ENCODE measurements at regions not wholly inside any gene's neighbourhood (a gene's known extent, or its start where the extent isn't known, plus 50 kb on each side); places are given as distances from the start of the nearest gene placed in this dataset.

GRCh38 chr3:24679429-24679828 lies 184.8 kb upstream of the THRB start:
- CTCF ChIA-PET: no interaction called here
- Histone ChIP-seq H3K14ac (replicated peaks; ENCODE audit: low read depth, low read length) (no peak overlapping the region), H3K23ac (ENCODE audit: low read depth, low read length) (no peak overlapping the region)

More at GRCh38 chr3:24679429-24679828, 184.8 kb upstream of the THRB start:
- TF ChIP-seq RFX5 (IDR thresholded peaks at IDR 0.05; ENCODE audit: low read depth, low read length): no peak
- TF ChIP-seq SMC3 (IDR thresholded peaks at IDR 0.05; ENCODE audit: low read depth, low read length): no peak
- no peak for TF ChIP-seq BHLHE40 (IDR thresholded peaks at IDR 0.05; ENCODE audit: low read depth, low read length)
- no peak for TF ChIP-seq CEBPB (IDR thresholded peaks at IDR 0.05; ENCODE audit: low read depth, low read length)
- TF ChIP-seq MAFK (IDR thresholded peaks at IDR 0.05; ENCODE audit: low read depth, low read length): no peak
- no peak for TF ChIP-seq NFE2L2 (IDR thresholded peaks at IDR 0.05; ENCODE audit: low read depth, low read length)
- TF ChIP-seq CTCF (conservative IDR thresholded peaks at IDR 0.05; ENCODE audit: low read depth, low read length): no peak
- no peak for TF ChIP-seq CHD1 (IDR thresholded peaks at IDR 0.05; ENCODE audit: low read depth, low read length)
- TF ChIP-seq FOS (IDR thresholded peaks at IDR 0.05; ENCODE audit: low read depth, low read length): no peak
- TF ChIP-seq POLR2A (IDR thresholded peaks at IDR 0.05; ENCODE audit: low read depth, low read length): no peak
- TF ChIP-seq RAD21 (IDR thresholded peaks at IDR 0.05; ENCODE audit: low read length): no peak
- TF ChIP-seq MXI1 (IDR thresholded peaks at IDR 0.05; ENCODE audit: borderline replicate concordance, low read depth, low read length): no peak
- no peak for TF ChIP-seq MAZ (IDR thresholded peaks at IDR 0.05; ENCODE audit: borderline replicate concordance, low read depth, low read length)
- no peak for TF ChIP-seq RCOR1 (IDR thresholded peaks at IDR 0.05; ENCODE audit: insufficient replicate concordance, low read length)
- no peak for TF ChIP-seq ELK1 (IDR thresholded peaks at IDR 0.05; ENCODE audit: borderline replicate concordance, low read depth, low read length)
- TF ChIP-seq USF2 (IDR thresholded peaks at IDR 0.05; ENCODE audit: low read depth, low read length): no peak
- no peaks in the 10 kb centered on the region for H3K9me3 ChIP-seq (ENCODE audit: control insufficient read depth, insufficient read depth, low read length)
- H3K4me3 ChIP-seq (ENCODE audit: insufficient read depth, low read depth, low read length): no peak overlapping the region
- H3K18ac ChIP-seq (ENCODE audit: low read depth, low read length): no peak overlapping the region
- no peak overlapping the region for H4K8ac ChIP-seq (ENCODE audit: low read depth in 2 of 2, low read length in 2 of 2)
- no peak overlapping the region for H2BK15ac ChIP-seq (ENCODE audit: low read depth, low read length)
- in situ Hi-C loops (cut with MboI; ENCODE audit: low sequenced_read_pairs): loop anchor here (25.0 kb wide), 1 partner anchor 792 kb away; no protein-coding TSS in a partner anchor
- no peak overlapping the region for H2BK120ac ChIP-seq (ENCODE audit: low read depth, low read length)
- no peak for DNase-seq
- H2BK20ac ChIP-seq (ENCODE audit: low read depth, low read length): no peak overlapping the region
- no peak overlapping the region for H4K91ac ChIP-seq (ENCODE audit: insufficient read depth, low read depth, low read length)
- H2AK5ac ChIP-seq (ENCODE audit: low read depth, low read length): no peak overlapping the region
- H2AK9ac ChIP-seq (replicated peaks; ENCODE audit: low read depth, low read length, poor library complexity): no peak overlapping the region
- no peak overlapping the region for H3K4me2 ChIP-seq (ENCODE audit: low read depth, low read length)
- H3K4me1 ChIP-seq (ENCODE audit: control insufficient read depth, insufficient read depth, low read length): peaks cover 2% of the 10 kb centered on the region; the same call in 1 of the 2 replicates
- peaks cover under 1% of the 10 kb centered on the region; the same call in 1 of the 2 replicates for H3K27me3 ChIP-seq (ENCODE audit: control insufficient read depth, insufficient read depth, low read length)
- BruUV-seq (replicated peaks): no TSS peak
- H2BK5ac ChIP-seq (ENCODE audit: low read depth, low read length, poor library complexity, severe bottlenecking): no peak overlapping the region
- ATAC-seq (ENCODE audit: low read depth): no peak
- H3K27ac ChIP-seq (ENCODE audit: insufficient read depth, low read length): no peak overlapping the region
- H3K9me1 ChIP-seq (ENCODE audit: insufficient read depth, low read length): no peaks in the 10 kb centered on the region
- POLR2A ChIA-PET (ENCODE audit: unreplicated experiment): no interaction called here
- H2AFZ ChIP-seq (replicated peaks; ENCODE audit: low read length, poor library complexity): no peak overlapping the region
- no peak overlapping the region for H4K5ac ChIP-seq (ENCODE audit: low read depth, low read length)
- no peak overlapping the region for H3K9ac ChIP-seq (ENCODE audit: low read depth, low read length)
- H3K79me1 ChIP-seq (ENCODE audit: low read depth in 1 of 2, low read length in 2 of 2): no peaks in the 10 kb centered on the region
- no peak overlapping the region for H3K4ac ChIP-seq (ENCODE audit: low read depth, low read length)
- H4K20me1 ChIP-seq (ENCODE audit: insufficient read depth, low read length): peaks cover 3% of the 10 kb centered on the region; the same call in 1 of the 2 replicates
- dilution Hi-C loops (cut with HindIII; ENCODE audit: low sequenced_read_pairs, unreplicated experiment): no loop called here
- H3K56ac ChIP-seq (ENCODE audit: extremely low read depth, insufficient read depth, low read length): no peak overlapping the region
- intact Hi-C loops (cut with micrococcal nuclease): no loop called here
- no peaks in the 10 kb centered on the region for H3K36me3 ChIP-seq (ENCODE audit: control insufficient read depth, insufficient read depth, low read length)
